K562 (cell line): ENCODE measurements at regions not wholly inside any gene's neighbourhood (a gene's known extent, or its start where the extent isn't known, plus 50 kb on each side); places are given as distances from the start of the nearest gene placed in this dataset.

Source experiments
- ATAC-seq: fragments of 200-7000 bp; cut with Tn5 transposase; 3 replicates; pipeline ENCODE4 v1.9.1; 2020; ENCODE audit warnings: moderate library complexity
- BruUV-seq: library from RNA; stranded (reverse); fragments of 400-500 nt; replicated peaks from 2 replicates; lab custom pipeline; 2021; lab: Mats Ljungman, UMichigan
- CTCF ChIA-PET: fragments of 300-600 bp; formaldehyde crosslinking; extraction: SDS; loops from one replicate; lab custom pipeline; 2021; ENCODE audit warnings: low intra/inter-chr PET ratio; lab: Yijun Ruan, JAX
- POLR2A ChIA-PET: fragments of 300-600, 350-650 bp; sonication (Branson Sonifier 250); formaldehyde crosslinking; extraction: SDS; loops from one replicate; lab custom pipeline; 2021; ENCODE audit warnings: antibody characterized with exemption, inconsistent platforms; lab: Yijun Ruan, JAX
- DNase-seq, 4 experiments: peaks; one replicate each; pipeline versions ENCODE4 v3.0.0 to v3.0.0-alpha.2; 2011 to 2018; ENCODE audit warnings: low spot score in 3 of 4, mixed read lengths in 3 of 4; ENCODE audit errors: extremely low read depth in 1 of 4
- FAIRE-seq: peaks from 2 replicates; lab custom pipeline; 2011; peaks lifted over from hg19 to GRCh38; lab: Jason Lieb, UNC
- H2AFZ ChIP-seq: 2 replicates; pipeline ENCODE4 v1.6.0; 2011; ENCODE audit warnings: low read depth, low read length, control low read depth, inconsistent platforms
- H3K27ac ChIP-seq: fragments of 200-600 bp; 3 replicates; pipeline ENCODE4 v1.8.0; 2011; ENCODE audit warnings: low read depth, mild to moderate bottlenecking, control low read depth, inconsistent platforms, low read length, moderate library complexity, mixed read lengths; ENCODE audit errors: extremely low read depth
- H3K27me3 ChIP-seq, 2 experiments: fragments of 300-600 bp in 1 of 2; 2 replicates in 1 of 2; 3 replicates in 1 of 2; pipeline versions ENCODE4 v1.6.0 to v1.8.0; 2011; ENCODE audit warnings: inconsistent platforms in 2 of 2, low read length in 2 of 2, mild to moderate bottlenecking in 1 of 2, mixed read lengths in 1 of 2, moderate library complexity in 1 of 2; ENCODE audit not compliant: control insufficient read depth in 2 of 2, insufficient read depth in 2 of 2
- H3K36me3 ChIP-seq: fragments of 300-600 bp; 3 replicates; pipeline ENCODE4 v1.8.0; 2011; ENCODE audit warnings: mild to moderate bottlenecking, low read length, inconsistent platforms; ENCODE audit not compliant: control insufficient read depth, insufficient read depth
- H3K4me1 ChIP-seq, 2 experiments: fragments of 200-600 bp in 1 of 2; replicated peaks in 1 of 2; 2 replicates in 1 of 2; 3 replicates in 1 of 2; pipeline versions ENCODE4 v1.5.1 to v1.8.0; 2011; ENCODE audit warnings: inconsistent platforms in 2 of 2, low read length in 2 of 2, mild to moderate bottlenecking in 1 of 2, mixed read lengths in 1 of 2, moderate library complexity in 1 of 2; ENCODE audit not compliant: control insufficient read depth in 2 of 2, insufficient read depth in 2 of 2
- H3K4me2 ChIP-seq: 2 replicates; pipeline ENCODE4 v1.6.1; 2011; ENCODE audit warnings: low read length, control low read depth, inconsistent platforms, mixed read lengths; ENCODE audit not compliant: insufficient read depth
- H3K4me3 ChIP-seq: fragments of 200-600 bp; sonication (generic), shearing (Covaris generic); 2 replicates; pipeline ENCODE4 v1.5.1; 2016; ENCODE audit warnings: control low read depth, inconsistent platforms
- H3K79me2 ChIP-seq: fragments of 200-600 bp; 3 replicates; pipeline ENCODE4 v1.8.0; 2011; ENCODE audit warnings: low read length, inconsistent platforms; ENCODE audit not compliant: control insufficient read depth, insufficient read depth
- H3K9ac ChIP-seq, 2 experiments: 2 replicates each; pipeline versions ENCODE4 v1.6.0 to v1.6.1; 2011; ENCODE audit warnings: low read depth in 2 of 2, low read length in 2 of 2, control low read depth in 1 of 2, inconsistent platforms in 1 of 2, mild to moderate bottlenecking in 1 of 2, mixed read lengths in 1 of 2; ENCODE audit not compliant: insufficient read depth in 1 of 2
- H3K9me1 ChIP-seq: one replicate; pipeline ENCODE4 v1.6.0; 2011; ENCODE audit warnings: inconsistent platforms, mild to moderate bottlenecking, low read length, moderate library complexity; ENCODE audit not compliant: control insufficient read depth, insufficient read depth
- H3K9me3 ChIP-seq: replicated peaks from 2 replicates; pipeline ENCODE4 v1.5.1; 2011; ENCODE audit warnings: low read depth, low read length, inconsistent platforms; ENCODE audit not compliant: control insufficient read depth, insufficient read depth
- H4K20me1 ChIP-seq: replicated peaks from 2 replicates; pipeline ENCODE4 v1.6.1; 2011; ENCODE audit warnings: low read length, inconsistent platforms, mixed read lengths; ENCODE audit not compliant: control insufficient read depth, insufficient read depth
- HNRNPLL ChIP-seq: fragments of 200-400 bp; formaldehyde crosslinking; IDR thresholded peaks from 2 replicates; pipeline ENCODE4 v1.6.1; 2017; ENCODE audit warnings: low read length, low read depth, mild to moderate bottlenecking; ENCODE audit not compliant: poor library complexity, severe bottlenecking
- MTA1 ChIP-seq: fragments of 450-650 bp; IDR thresholded peaks from 2 replicates; pipeline ENCODE4 v1.6.1; 2017; ENCODE audit warnings: borderline replicate concordance
- RAD21 ChIP-seq, 2 experiments: fragments of 250-450 bp in 1 of 2; fragments of 450-650 bp in 1 of 2; sonication (Bioruptor Pico) in 1 of 2; formaldehyde crosslinking in 1 of 2; IDR thresholded peaks in 1 of 2; conservative IDR thresholded peaks in 1 of 2; 2 replicates each; pipeline versions ENCODE4 v1.4.0 to v1.8.0; 2020 to 2022; ENCODE audit warnings: mild to moderate bottlenecking in 2 of 2, moderate library complexity in 1 of 2
- RHOXF2B ChIP-seq: fragments of 250-450 bp; sonication (Bioruptor Pico); conservative IDR thresholded peaks from 2 replicates; pipeline ENCODE4 v1.5.1; 2021
- SP2 ChIP-seq: IDR thresholded peaks from 2 replicates; pipeline ENCODE4 v1.6.1; 2011; ENCODE audit warnings: mild to moderate bottlenecking, low read depth, low read length, moderate library complexity; ENCODE audit not compliant: poor library complexity, severe bottlenecking; ENCODE audit errors: extremely low read depth
- U2AF1 ChIP-seq: fragments of 200-400 bp; formaldehyde crosslinking; optimal IDR thresholded peaks from 2 replicates; pipeline ENCODE3; 2017; ENCODE audit warnings: mild to moderate bottlenecking, low read depth, low read length, moderate library complexity
- ZNF133 ChIP-seq: fragments of 250-450 bp; sonication (Bioruptor Pico); IDR thresholded peaks from 2 replicates; pipeline ENCODE4 v1.4.0; 2020; ENCODE audit warnings: mild to moderate bottlenecking
- ZNF224 ChIP-seq: sonication (generic); formaldehyde crosslinking; IDR thresholded peaks from 2 replicates; pipeline ENCODE4 v1.8.0; 2022; ENCODE audit warnings: mild to moderate bottlenecking, missing genetic modification reagents
- WGBS: fragments of 100-300 bp; shearing (Covaris generic); methylation state at CpG from one replicate; pipeline ENCODE4 v1.1.6; 2016; ENCODE audit warnings: low coverage, mixed read lengths; ENCODE audit not compliant: insufficient coverage; ENCODE audit errors: missing lambda C conversion rate; 5-methylcytosine and 5-hydroxymethylcytosine counted together
- in situ Hi-C: fragments of 300-500 bp; cut with MboI; formaldehyde crosslinking; loops from 4 replicates; pipeline ENCODE4 v1.15.0; 2018; ENCODE audit warnings: inconsistent platforms, mixed read lengths
- intact Hi-C: fragments of 100-400 bp; cut with micrococcal nuclease; formaldehyde crosslinking; loops from 2 replicates; pipeline ENCODE4 v1.14.2; 2022
- TF ChIP-seq, protein P1 (sequence below): fragments of 200-800 bp; sonication (Bioruptor generic); IDR thresholded peaks from 2 replicates; pipeline ENCODE4 v1.6.1; 2016; ENCODE audit warnings: missing genetic modification characterization, missing compliant biosample characterization

GRCh38 chr1:118563981-118564951, 379.2 kb upstream of the SPAG17 start:
- FAIRE-seq = no peak
- Histone ChIP-seq H2AFZ (no peak overlapping the region), H4K20me1 (no peaks in the 10 kb centered on the region), H3K9me1 (no peaks in the 10 kb centered on the region), H3K36me3 (no peaks in the 10 kb centered on the region), H3K4me2 (no peak overlapping the region), H3K79me2 (no peaks in the 10 kb centered on the region), H3K9me3 (no peaks in the 10 kb centered on the region), H3K4me3 (no peak overlapping the region), H3K4me1 (no peaks in the 10 kb centered on the region), H3K9ac (no peak overlapping the region), H3K27me3 (no peaks in the 10 kb centered on the region), H3K27ac (no peak overlapping the region)
- POLR2A ChIA-PET = no interaction called here
- BruUV-seq = no TSS peak
- intact Hi-C loops (no loop called here), in situ Hi-C loops (no loop called here)
- WGBS = 1% methylated on average over 6 of the region's 6 CpGs
- ATAC-seq = no peak
- DNase-seq = no peak
- CTCF ChIA-PET = no interaction called here
- TF ChIP-seq RAD21 (CRISPR knock-in tag; conservative IDR thresholded peaks at IDR 0.05 in 1 of 2, IDR thresholded peaks at IDR 0.05 in 1 of 2) (peak; percentile 5 to 40; a peak in 2 of 4 replicates), ZNF224 (CRISPR knock-in tag) (no peak), RHOXF2B (no peak)

DNA sequence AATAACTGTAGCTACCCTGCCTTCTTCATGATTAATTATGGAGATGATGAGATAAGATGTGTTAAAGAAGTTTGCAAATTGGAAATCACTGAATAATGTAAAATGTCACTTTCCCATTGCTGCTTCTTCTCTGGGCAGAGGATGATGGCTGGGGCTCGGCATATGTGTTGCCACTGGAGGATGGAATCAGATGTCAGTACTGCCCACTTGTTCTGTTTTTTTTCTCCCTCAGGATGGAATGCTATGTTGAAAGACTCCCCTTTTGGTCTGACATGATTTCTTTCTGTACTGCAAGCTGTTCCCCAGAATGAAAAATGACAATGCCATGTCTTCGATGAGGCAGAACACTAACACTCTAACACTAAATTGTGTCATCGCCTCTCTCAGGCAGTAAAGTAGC, 373.9 kb upstream of the SPAG17 start:
- intact Hi-C loops (no loop called here), in situ Hi-C loops (no loop called here)
- Histone ChIP-seq H3K9me3 (no peaks in the 10 kb centered on the region), H3K79me2 (no peaks in the 10 kb centered on the region), H3K27ac (no peak overlapping the region), H3K27me3 (no peaks in the 10 kb centered on the region), H2AFZ (no peak overlapping the region), H3K9me1 (no peaks in the 10 kb centered on the region), H4K20me1 (no peaks in the 10 kb centered on the region), H3K9ac (no peak overlapping the region), H3K36me3 (no peaks in the 10 kb centered on the region), H3K4me1 (no peaks in the 10 kb centered on the region), H3K4me3 (no peak overlapping the region), H3K4me2 (no peak overlapping the region)
- CTCF ChIA-PET = no interaction called here
- DNase-seq (no peak), ATAC-seq (no peak), FAIRE-seq (no peak)
- 0% methylated on average over 3 of the region's 3 CpGs for WGBS
- POLR2A ChIA-PET = interaction anchor here (0.6 to 0.7 kb wide), 2 partner anchors 100 to 389 kb away, joined by 3 read pairs; no protein-coding TSS in a partner anchor
- no TSS peak for BruUV-seq
- TF ChIP-seq MTA1 (no peak), U2AF1 (no peak), ZNF133 (no peak), HNRNPLL (no peak), SP2 (no peak)
- TF ChIP-seq, protein P1, sequence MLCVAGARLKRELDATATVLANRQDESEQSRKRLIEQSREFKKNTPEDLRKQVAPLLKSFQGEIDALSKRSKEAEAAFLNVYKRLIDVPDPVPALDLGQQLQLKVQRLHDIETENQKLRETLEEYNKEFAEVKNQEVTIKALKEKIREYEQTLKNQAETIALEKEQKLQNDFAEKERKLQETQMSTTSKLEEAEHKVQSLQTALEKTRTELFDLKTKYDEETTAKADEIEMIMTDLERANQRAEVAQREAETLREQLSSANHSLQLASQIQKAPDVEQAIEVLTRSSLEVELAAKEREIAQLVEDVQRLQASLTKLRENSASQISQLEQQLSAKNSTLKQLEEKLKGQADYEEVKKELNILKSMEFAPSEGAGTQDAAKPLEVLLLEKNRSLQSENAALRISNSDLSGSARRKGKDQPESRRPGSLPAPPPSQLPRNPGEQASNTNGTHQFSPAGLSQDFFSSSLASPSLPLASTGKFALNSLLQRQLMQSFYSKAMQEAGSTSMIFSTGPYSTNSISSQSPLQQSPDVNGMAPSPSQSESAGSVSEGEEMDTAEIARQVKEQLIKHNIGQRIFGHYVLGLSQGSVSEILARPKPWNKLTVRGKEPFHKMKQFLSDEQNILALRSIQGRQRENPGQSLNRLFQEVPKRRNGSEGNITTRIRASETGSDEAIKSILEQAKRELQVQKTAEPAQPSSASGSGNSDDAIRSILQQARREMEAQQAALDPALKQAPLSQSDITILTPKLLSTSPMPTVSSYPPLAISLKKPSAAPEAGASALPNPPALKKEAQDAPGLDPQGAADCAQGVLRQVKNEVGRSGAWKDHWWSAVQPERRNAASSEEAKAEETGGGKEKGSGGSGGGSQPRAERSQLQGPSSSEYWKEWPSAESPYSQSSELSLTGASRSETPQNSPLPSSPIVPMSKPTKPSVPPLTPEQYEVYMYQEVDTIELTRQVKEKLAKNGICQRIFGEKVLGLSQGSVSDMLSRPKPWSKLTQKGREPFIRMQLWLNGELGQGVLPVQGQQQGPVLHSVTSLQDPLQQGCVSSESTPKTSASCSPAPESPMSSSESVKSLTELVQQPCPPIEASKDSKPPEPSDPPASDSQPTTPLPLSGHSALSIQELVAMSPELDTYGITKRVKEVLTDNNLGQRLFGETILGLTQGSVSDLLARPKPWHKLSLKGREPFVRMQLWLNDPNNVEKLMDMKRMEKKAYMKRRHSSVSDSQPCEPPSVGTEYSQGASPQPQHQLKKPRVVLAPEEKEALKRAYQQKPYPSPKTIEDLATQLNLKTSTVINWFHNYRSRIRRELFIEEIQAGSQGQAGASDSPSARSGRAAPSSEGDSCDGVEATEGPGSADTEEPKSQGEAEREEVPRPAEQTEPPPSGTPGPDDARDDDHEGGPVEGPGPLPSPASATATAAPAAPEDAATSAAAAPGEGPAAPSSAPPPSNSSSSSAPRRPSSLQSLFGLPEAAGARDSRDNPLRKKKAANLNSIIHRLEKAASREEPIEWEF (CRISPR knock-in tag) = no peak
